ENCODE measurements at regions not wholly inside any gene's neighbourhood (a gene's known extent, or its start where the extent isn't known, plus 50 kb on each side); places are given as distances from the start of the nearest gene placed in this dataset.

- Histone ChIP-seq H3K27ac (ENCODE audit: low read depth, low read length) (no peak overlapping the region), H3K4me3 (ENCODE audit: low read depth, low read length) (no peak overlapping the region), H3K9ac (ENCODE audit: low read depth, low read length) (no peak overlapping the region), H3K9me3 (ENCODE audit: control insufficient read depth, insufficient read depth, low read length) (no peaks in the 10 kb centered on the region), H3K36me3 (ENCODE audit: control insufficient read depth, insufficient read depth, low read length) (no peaks in the 10 kb centered on the region), H3K27me3 (ENCODE audit: control insufficient read depth, insufficient read depth, low read length) (no peaks in the 10 kb centered on the region), H3K4me1 (ENCODE audit: control insufficient read depth, insufficient read depth, low read length) (peaks cover 8% of the 10 kb centered on the region; the same call in 1 of the 2 replicates)
These were observed 154.6 kb upstream of the NR3C1 start for GRCh38 chr5:143558048-143558447.

GRCh38 chr5:143557061-143557818 is 153.8 kb upstream of the NR3C1 start:
- Histone ChIP-seq H3K36me3 (ENCODE audit: control insufficient read depth, insufficient read depth, low read length) (no peaks in the 10 kb centered on the region), H3K27ac (ENCODE audit: low read depth, low read length) (no peak overlapping the region), H3K27me3 (ENCODE audit: control insufficient read depth, insufficient read depth, low read length) (no peaks in the 10 kb centered on the region), H3K4me3 (ENCODE audit: low read depth, low read length) (no peak overlapping the region), H3K9ac (ENCODE audit: low read depth, low read length) (no peak overlapping the region), H3K9me3 (ENCODE audit: control insufficient read depth, insufficient read depth, low read length) (no peaks in the 10 kb centered on the region), H3K4me1 (ENCODE audit: control insufficient read depth, insufficient read depth, low read length) (peaks cover 8% of the 10 kb centered on the region; the same call in 1 of the 2 replicates)

GRCh38 chr5:143554918-143555477 is 151.5 kb upstream of the NR3C1 start:
- Histone ChIP-seq H3K27ac (ENCODE audit: low read depth, low read length) (no peak overlapping the region), H3K4me3 (ENCODE audit: low read depth, low read length) (no peak overlapping the region), H3K36me3 (ENCODE audit: control insufficient read depth, insufficient read depth, low read length) (no peaks in the 10 kb centered on the region), H3K9me3 (ENCODE audit: control insufficient read depth, insufficient read depth, low read length) (no peaks in the 10 kb centered on the region), H3K9ac (ENCODE audit: low read depth, low read length) (no peak overlapping the region), H3K27me3 (ENCODE audit: control insufficient read depth, insufficient read depth, low read length) (no peaks in the 10 kb centered on the region), H3K4me1 (ENCODE audit: control insufficient read depth, insufficient read depth, low read length) (no peaks in the 10 kb centered on the region)

GRCh38 chr5:143554187-143554717 is 150.8 kb upstream of the NR3C1 start:
- Histone ChIP-seq H3K9me3 (ENCODE audit: control insufficient read depth, insufficient read depth, low read length) (no peaks in the 10 kb centered on the region), H3K27me3 (ENCODE audit: control insufficient read depth, insufficient read depth, low read length) (no peaks in the 10 kb centered on the region), H3K27ac (ENCODE audit: low read depth, low read length) (no peak overlapping the region), H3K4me3 (ENCODE audit: low read depth, low read length) (no peak overlapping the region), H3K36me3 (ENCODE audit: control insufficient read depth, insufficient read depth, low read length) (no peaks in the 10 kb centered on the region), H3K4me1 (ENCODE audit: control insufficient read depth, insufficient read depth, low read length) (no peaks in the 10 kb centered on the region), H3K9ac (ENCODE audit: low read depth, low read length) (no peak overlapping the region)

- Histone ChIP-seq H3K4me1 (ENCODE audit: control insufficient read depth, insufficient read depth, low read length) (no peaks in the 10 kb centered on the region), H3K4me3 (ENCODE audit: low read depth, low read length) (no peak overlapping the region), H3K9ac (ENCODE audit: low read depth, low read length) (no peak overlapping the region), H3K36me3 (ENCODE audit: control insufficient read depth, insufficient read depth, low read length) (no peaks in the 10 kb centered on the region), H3K9me3 (ENCODE audit: control insufficient read depth, insufficient read depth, low read length) (no peaks in the 10 kb centered on the region), H3K27ac (ENCODE audit: low read depth, low read length) (no peak overlapping the region), H3K27me3 (ENCODE audit: control insufficient read depth, insufficient read depth, low read length) (no peaks in the 10 kb centered on the region)
These were observed 149.2 kb upstream of the NR3C1 start for GRCh38 chr5:143552680-143553079.

GRCh38 chr5:143551820-143552251 is 148.3 kb upstream of the NR3C1 start:
- no peaks in the 10 kb centered on the region for H3K4me1 ChIP-seq (ENCODE audit: control insufficient read depth, insufficient read depth, low read length)
- H3K9ac ChIP-seq (ENCODE audit: low read depth, low read length): no peak overlapping the region
- no peak overlapping the region for H3K27ac ChIP-seq (ENCODE audit: low read depth, low read length)

GRCh38 chr5:143550986-143551630 is 147.6 kb upstream of the NR3C1 start:
- H3K27ac ChIP-seq (ENCODE audit: low read depth, low read length): no peak overlapping the region
- H3K9ac ChIP-seq (ENCODE audit: low read depth, low read length): no peak overlapping the region
- no peaks in the 10 kb centered on the region for H3K27me3 ChIP-seq (ENCODE audit: control insufficient read depth, insufficient read depth, low read length)

More at GRCh38 chr5:143551820-143552251, 148.3 kb upstream of the NR3C1 start:
- Histone ChIP-seq H3K27me3 (ENCODE audit: control insufficient read depth, insufficient read depth, low read length) (no peaks in the 10 kb centered on the region), H3K36me3 (ENCODE audit: control insufficient read depth, insufficient read depth, low read length) (no peaks in the 10 kb centered on the region), H3K9me3 (ENCODE audit: control insufficient read depth, insufficient read depth, low read length) (no peaks in the 10 kb centered on the region), H3K4me3 (ENCODE audit: low read depth, low read length) (no peak overlapping the region)

GRCh38 chr5:143547342-143547741 is 143.9 kb upstream of the NR3C1 start:
- H3K4me3 ChIP-seq (ENCODE audit: low read depth, low read length): no peak overlapping the region
- H3K4me1 ChIP-seq (ENCODE audit: control insufficient read depth, insufficient read depth, low read length): no peaks in the 10 kb centered on the region
- H3K9me3 ChIP-seq (ENCODE audit: control insufficient read depth, insufficient read depth, low read length): 0 out of 2 replicates have a peak, but pooled peaks cover 2% of the 10 kb centered on the region
- no peak overlapping the region for H3K9ac ChIP-seq (ENCODE audit: low read depth, low read length)
- H3K27ac ChIP-seq (ENCODE audit: low read depth, low read length): no peak overlapping the region
- no peaks in the 10 kb centered on the region for H3K27me3 ChIP-seq (ENCODE audit: control insufficient read depth, insufficient read depth, low read length)
- H3K36me3 ChIP-seq (ENCODE audit: control insufficient read depth, insufficient read depth, low read length): no peaks in the 10 kb centered on the region

More at GRCh38 chr5:143550986-143551630, 147.6 kb upstream of the NR3C1 start:
- H3K4me3 ChIP-seq (ENCODE audit: low read depth, low read length): no peak overlapping the region
- no peaks in the 10 kb centered on the region for H3K36me3 ChIP-seq (ENCODE audit: control insufficient read depth, insufficient read depth, low read length)
- no peaks in the 10 kb centered on the region for H3K4me1 ChIP-seq (ENCODE audit: control insufficient read depth, insufficient read depth, low read length)
- H3K9me3 ChIP-seq (ENCODE audit: control insufficient read depth, insufficient read depth, low read length): 0 out of 2 replicates have a peak, but pooled peaks cover under 1% of the 10 kb centered on the region

- no peaks in the 10 kb centered on the region for H3K36me3 ChIP-seq (ENCODE audit: control insufficient read depth, insufficient read depth, low read length)
- H3K9me3 ChIP-seq (ENCODE audit: control insufficient read depth, insufficient read depth, low read length): 0 out of 2 replicates have a peak, but pooled peaks cover 2% of the 10 kb centered on the region
- H3K4me3 ChIP-seq (ENCODE audit: low read depth, low read length): no peak overlapping the region
- no peaks in the 10 kb centered on the region for H3K4me1 ChIP-seq (ENCODE audit: control insufficient read depth, insufficient read depth, low read length)
- H3K27me3 ChIP-seq (ENCODE audit: control insufficient read depth, insufficient read depth, low read length): no peaks in the 10 kb centered on the region
- no peak overlapping the region for H3K27ac ChIP-seq (ENCODE audit: low read depth, low read length)
- no peak overlapping the region for H3K9ac ChIP-seq (ENCODE audit: low read depth, low read length)
These were observed 142.9 kb upstream of the NR3C1 start for GRCh38 chr5:143546394-143546793.

- no peak overlapping the region for H3K4me3 ChIP-seq (ENCODE audit: low read depth, low read length)
- 0 out of 2 replicates have a peak, but pooled peaks cover 4% of the 10 kb centered on the region for H3K9me3 ChIP-seq (ENCODE audit: control insufficient read depth, insufficient read depth, low read length)
- H3K27me3 ChIP-seq (ENCODE audit: control insufficient read depth, insufficient read depth, low read length): no peaks in the 10 kb centered on the region
- H3K9ac ChIP-seq (ENCODE audit: low read depth, low read length): no peak overlapping the region
- H3K36me3 ChIP-seq (ENCODE audit: control insufficient read depth, insufficient read depth, low read length): no peaks in the 10 kb centered on the region
- no peaks in the 10 kb centered on the region; the same call in 1 of the 2 replicates for H3K4me1 ChIP-seq (ENCODE audit: control insufficient read depth, insufficient read depth, low read length)
- H3K27ac ChIP-seq (ENCODE audit: low read depth, low read length): no peak overlapping the region
These were observed 141.1 kb upstream of the NR3C1 start for GRCh38 chr5:143544606-143545005.

Measured in HUES48 (cell line).